HG02852 (cell line): ENCODE measurements at regions not wholly inside any gene's neighbourhood (a gene's known extent, or its start where the extent isn't known, plus 50 kb on each side); places are given as distances from the start of the nearest gene placed in this dataset.
"Not testable (repeated sequence)": the region's sequence is repeated elsewhere in the genome, so short reads cannot be mapped to it uniquely, and the experiment has no call there.

Experiments used
- ATAC-seq: cut with Tn5 transposase; IDR thresholded peaks from one replicate; pipeline ENCODE4 v1.9.1; 2021; ENCODE audit warnings: mild to moderate bottlenecking, moderate library complexity; ENCODE audit not compliant: unreplicated experiment

DNA sequence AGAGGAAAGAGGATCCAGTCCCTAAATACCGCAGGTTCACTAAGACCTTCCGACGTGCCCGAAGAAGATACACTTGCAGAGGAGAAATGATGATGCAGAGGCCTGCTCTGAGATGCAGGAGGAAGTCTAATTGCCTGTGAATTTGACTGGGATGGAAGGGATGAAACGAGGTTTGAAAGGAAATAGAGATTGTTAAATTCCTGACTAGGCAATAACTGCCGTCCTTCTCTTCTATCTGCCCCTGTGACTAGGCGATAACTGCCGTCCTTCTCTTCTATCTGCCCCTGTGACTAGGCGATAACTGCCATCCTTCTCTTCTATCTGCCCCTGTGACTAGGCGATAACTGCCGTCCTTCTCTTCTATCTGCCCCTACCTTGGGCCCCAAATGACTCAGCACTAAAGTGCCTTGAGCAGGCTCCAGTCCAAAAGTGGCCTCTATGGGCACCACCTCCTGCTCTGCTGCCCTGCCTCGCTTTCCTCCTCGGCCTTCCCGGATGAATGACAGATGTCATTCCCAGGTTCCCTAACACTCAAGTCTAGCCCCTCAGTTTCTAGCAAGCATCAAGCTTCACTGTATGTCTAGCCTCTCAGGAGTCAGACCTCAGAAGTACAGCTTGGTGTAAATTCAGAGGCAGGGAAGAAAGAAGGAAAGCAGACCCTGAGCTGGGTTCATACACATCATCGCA is 189.1 kb downstream of the FOXD4L6 start:
- not testable (repeated sequence) for ATAC-seq

DNA sequence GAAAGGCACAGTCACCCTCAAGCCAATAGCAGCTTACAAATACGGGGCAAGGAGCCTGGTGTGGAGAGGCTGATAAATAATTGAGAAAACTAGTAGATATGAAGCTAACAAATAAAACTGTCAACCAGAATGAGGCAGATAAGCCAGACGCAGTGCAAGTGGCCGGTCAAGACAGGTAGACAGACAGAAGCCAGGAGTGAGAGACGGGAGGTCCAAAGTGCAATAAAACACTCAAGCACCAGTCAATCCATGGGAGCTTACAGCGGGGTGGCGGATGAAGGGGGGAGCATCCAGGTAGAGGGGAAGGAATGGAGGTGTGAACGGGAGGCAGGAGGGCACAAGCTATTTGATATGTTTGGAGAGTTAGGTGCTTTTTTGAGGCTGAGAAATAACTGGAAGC is 193.1 kb downstream of the FOXD4L6 start:
- ATAC-seq, result no peak

DNA sequence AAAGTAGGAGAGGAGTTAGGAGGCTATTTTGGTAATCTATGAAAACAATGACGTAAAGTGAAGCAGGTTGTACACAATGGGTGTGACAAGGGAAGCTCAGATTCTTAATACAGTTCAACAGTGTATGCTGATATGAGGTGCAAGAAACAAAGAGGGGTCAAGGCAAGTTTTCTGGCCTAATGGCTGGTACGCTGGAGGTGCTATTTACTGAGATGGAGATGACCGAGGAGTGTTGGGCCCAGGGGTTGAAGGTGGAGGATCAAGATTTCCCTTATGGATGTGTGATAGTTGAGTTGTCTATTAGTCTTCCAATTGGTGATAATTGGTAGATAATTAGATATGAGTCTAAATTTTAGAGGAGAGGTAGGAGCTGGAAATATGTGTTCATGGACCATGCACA is 194.0 kb downstream of the FOXD4L6 start:
- ATAC-seq, result not testable (repeated sequence)

DNA sequence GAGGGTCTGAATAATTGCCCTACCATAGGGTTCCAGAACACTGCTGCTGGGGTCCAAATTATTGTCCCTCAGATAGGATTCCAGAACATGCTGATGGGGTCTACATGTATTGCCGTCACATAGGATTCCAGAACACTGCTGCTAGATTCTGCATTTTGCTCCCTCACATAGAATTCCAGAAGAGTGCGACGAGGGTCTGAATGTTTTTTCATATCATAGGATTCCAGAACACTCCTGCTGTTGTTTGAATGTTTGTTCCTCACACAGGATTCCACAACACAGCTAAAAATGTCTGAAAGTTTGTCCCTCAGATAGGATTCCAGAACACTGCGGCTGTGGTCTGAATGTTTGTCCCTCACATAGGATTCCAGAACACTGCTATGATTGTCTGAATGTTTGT is 198.1 kb downstream of the FOXD4L6 start:
- ATAC-seq, result not testable (repeated sequence)

DNA sequence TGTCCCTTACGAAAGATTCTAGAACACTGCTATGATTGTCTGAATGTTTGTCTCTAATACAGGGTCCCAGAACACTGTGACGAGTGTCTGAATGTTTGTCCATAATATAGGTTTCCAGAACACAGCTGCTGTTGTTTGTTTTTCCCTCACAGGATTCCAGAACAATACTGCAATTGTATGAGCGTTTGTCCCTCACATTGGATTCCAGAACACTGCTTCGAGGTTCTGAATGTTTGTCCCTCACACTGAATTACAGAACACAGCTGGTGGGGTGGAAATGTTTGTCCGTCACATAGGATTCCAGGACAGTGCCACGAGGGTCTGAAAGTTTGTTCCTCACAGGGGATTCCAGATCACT is 199.0 kb downstream of the FOXD4L6 start:
- not testable (repeated sequence) for ATAC-seq

DNA sequence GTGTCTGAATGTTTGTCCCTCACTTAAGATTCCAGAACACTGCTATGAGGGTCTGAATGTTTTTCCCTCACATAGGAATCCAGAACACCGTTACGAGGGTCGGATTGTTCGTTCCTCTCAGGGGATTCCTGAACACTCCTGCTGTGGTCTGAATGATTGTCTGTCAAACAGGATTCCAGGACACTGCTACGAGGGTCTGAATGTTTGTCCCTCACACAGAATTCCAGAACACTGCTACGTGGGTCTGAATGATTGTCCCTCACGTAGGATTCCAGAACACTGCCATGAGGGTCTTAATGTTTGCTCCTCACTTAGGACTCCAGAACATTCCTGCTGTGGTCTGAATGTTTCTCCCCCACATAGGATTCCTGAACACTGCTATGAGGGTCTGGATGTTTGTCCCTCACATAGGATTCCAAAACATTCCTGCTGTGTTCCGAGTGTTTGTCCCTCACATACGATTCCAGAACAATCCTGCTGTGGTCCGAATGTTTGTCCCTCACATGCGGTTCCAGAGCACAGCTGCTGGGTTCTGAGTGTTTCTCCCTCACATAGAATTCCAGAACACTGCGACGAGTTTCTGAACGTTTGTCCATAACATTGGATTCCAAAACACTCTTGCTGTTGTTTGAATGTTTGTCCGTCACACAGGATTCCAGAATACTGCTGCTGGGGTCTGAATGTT is 199.5 kb downstream of the FOXD4L6 start:
- no peak for ATAC-seq

DNA sequence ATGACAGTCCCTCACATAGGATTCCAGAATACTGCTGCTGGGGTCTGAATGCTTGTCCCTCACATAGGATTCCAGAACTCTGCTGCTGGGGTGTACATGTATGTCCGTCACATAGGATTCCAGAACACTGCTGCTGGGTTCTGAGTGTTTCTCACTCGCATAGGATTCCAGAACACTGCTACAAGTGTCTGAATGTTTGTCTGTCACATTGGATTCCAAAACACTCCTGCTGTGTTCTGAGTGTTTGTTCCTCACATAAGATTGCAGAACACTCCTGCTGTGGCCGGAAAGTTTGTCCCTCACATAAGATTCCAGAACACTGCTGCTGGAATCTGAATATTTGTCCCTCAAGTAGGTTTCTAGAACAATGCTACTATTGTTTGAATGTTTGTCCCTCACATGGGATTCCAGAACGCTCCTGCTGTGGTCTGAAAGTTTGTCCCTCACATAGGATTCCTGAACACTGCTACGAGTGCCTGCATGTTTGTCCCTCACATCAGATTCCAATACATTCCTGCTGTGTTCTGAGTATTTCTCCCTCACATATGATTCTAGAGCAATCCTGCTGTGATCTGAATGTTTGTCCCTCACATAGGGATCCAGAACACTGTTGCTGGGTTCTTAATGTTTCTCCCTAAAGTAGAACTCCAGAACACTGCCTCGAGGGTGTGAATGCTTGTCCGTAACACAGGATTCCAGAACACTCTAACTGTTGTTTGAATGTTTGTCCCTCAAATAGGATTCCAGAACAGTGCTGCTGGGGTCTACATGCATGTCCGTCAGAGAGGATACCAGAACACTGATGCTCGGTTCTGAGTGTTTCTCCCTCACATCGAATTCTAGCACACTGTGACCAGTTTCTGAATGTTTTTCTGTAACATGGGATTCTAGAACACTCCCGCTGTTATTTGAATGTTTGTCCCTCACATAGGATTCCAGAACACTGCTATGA is 200.4 kb downstream of the FOXD4L6 start:
- no peak for ATAC-seq

DNA sequence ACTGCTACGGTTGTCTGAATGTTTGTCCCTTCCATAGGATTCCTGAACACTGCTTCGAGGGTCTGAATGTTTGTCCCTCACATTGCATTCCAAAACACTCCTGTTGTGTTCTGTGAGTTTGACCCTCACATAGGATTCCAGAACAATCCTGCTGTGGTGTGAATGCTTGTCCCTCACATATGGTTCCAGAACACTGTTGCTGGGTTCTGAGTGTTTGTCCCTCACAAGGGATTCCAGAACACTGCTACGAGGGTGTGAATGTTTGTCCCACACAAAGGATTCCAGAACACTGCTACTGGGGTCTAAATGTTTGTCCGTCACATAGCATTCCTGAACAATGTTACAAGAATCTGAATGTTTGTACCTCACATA is 201.2 kb downstream of the FOXD4L6 start:
- no peak for ATAC-seq

DNA sequence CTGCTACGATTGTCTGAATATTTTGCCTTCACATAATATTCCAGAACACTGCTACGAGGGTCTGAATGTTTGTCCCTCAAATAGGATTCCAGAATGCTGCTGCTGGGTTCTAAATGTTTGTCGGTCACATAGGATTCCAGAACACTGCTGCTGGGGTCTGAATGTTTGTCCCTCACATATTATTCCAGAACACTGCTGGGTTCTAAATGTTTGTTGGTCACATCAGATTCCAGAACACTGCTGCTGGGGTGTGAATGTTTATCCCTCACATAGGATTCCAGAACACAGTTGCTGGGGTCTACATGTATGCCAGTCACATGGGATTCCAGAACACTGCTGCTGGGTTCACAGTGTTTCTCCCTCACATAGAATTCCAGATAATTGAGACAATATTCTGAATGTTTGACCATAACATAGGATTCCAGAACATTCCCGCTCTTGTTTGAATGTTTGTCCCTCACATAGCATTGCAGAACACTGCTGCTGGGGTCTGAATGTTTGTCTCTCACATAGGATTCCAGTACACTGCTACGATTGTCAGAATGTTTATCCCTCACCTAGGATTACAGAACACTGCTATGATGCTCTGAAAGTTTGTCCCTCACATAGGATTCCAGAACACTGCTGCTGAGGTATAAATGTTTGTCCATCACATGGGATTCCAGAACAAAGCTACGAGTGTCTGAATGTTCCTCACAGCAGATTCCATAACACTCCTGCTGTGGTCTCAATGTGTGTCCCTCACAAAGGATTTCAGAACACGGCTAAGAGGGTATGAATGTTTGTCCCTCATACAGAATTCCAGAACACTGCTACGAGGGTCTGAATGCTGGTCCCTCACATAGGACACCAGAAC is 201.8 kb downstream of the FOXD4L6 start:
- no peak for ATAC-seq

DNA sequence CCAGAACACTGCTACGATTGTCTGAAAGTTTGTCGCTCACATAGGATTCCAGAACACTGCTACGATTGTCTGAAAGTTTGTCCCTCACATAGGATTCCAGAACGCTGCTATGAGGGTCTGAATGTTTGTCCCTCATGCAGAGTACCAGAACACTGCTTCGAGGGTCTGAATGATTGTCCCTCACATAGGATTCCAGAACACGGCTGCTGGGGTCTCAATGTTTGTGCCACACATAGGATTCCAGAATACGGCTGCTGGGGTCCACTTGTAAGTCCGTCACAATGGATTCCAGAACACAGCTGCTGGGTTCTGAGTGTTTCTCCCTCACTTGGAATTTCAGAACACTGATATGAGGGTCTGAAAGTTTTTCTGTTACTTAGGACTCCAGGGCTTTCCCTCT is 203.3 kb downstream of the FOXD4L6 start:
- no peak for ATAC-seq

DNA sequence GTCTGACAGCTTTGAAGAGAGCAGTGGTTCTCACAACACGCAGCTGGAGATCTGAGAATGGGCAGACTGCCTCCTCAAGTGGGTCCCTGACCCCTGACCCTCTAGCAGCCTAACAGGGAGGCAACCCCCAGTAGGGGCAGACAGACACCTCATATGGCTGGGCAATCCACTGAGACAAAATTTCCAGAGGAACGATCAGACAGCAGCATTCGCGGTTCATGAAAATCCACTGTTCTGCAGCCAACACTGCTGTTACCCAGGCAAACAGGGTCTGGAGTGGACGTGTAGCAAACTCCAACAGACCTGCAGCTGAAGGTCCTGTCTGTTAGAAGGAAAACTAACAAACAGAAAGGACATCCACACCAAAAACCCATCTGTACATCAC is 212.1 kb downstream of the FOXD4L6 start:
- not testable (repeated sequence) for ATAC-seq

DNA sequence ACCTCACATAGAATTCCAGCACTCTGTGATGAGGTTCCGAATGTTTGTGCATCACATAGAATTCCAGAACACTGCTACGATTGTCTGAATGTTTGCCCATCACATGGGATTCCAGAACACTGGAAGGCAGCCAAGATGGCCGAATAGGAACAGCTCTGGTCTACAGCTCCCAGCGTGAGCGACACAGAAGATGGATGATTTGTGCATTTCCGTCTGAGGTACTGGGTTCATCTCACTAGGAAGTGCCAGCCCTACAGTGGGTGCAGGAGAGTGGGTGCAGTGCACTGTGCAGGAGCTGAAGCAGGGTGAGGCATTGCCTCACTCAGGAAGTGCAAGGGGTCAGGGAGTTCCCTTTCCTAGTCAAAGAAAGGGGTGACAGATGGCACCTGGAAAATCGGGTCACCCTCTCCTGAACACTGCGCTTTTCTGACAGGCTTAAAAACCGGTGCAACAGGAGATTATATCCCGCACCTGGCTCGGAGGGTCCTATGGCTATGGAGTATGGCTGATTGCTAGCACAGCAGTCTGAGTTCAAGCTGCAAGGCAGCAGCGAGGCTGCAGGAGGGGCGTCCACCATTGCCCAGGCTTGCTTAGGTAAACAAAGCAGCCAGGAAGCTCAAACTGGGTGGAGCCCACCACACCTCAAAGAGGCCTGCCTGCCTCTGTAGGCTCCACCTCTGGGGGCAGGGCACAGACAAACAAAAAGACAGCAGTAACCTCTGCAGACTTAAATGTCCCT is 212.7 kb downstream of the FOXD4L6 start:
- ATAC-seq, result not testable (repeated sequence)

DNA sequence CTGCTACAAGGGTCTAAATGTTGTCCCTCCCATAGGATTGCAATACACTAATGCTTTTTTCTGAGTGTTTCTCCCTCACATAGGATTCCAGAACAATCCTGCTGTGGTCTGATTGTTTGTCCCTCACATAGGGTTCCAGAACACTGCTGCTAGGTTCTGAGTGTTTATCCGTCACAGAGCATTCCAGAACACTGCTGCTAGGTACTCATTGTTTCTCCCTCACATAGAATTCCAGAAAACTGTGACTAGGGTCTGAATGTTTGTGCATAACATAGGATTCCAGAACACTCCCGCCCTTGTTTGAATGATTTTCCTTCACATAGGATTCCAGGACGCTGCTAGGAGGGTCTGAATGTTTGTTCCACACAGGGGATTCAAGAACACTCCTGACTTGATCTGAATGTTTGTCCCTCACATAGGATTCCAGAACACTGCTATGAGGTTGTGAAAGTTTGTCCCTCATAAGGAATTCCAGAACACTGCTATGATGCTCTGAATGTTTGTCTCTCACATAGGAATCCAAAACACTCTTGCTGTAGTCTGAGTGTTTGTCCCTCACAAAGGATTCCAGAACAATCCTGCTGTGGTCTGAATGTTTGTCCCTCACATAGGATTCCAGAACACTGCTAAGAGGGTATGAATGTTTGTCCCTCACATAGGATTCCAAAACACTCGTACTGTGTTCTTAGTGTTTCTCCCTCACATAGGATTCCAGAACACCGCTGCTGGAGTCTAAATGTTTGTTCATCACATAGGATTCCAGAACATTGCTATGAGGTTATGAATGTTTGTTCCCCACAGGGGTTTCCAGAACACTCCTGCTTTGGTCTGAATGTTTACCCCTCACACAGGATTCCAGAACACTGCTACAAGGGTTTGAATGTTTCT is 213.5 kb downstream of the FOXD4L6 start:
- no peak for ATAC-seq

DNA sequence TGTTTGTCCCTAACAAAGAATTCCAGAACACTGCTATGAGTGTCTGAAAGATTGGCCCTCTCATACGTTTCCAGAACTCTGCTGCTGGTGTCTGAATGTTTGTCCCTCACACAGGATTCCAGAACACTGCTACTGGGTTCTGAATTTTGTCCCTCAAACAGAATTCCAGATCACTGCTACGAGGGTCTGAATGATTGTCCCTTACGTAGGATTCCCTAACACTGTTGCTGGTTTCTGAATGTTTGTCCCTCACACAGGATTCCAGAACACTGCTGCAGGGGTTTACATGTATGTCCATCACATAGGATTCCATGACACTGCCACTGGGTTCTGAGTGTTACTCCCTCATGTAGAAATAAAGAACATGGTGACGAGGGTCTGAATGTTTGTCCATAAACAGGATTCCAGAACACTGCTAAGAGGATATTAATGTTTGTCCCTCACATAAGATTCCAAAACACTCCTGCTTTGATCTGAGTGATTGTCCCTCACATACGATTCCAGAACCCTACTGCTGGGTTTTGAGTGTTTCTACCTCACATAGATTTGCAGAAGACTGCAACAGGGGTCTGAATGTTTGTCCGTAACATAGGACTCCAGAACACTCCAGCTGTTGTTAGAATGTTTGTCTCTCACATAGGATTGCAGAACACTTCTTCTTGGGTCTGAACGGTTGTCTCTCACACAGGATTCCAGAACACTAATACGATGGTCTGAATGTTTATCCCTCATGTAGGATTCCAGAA is 214.4 kb downstream of the FOXD4L6 start:
- ATAC-seq, result no peak

DNA sequence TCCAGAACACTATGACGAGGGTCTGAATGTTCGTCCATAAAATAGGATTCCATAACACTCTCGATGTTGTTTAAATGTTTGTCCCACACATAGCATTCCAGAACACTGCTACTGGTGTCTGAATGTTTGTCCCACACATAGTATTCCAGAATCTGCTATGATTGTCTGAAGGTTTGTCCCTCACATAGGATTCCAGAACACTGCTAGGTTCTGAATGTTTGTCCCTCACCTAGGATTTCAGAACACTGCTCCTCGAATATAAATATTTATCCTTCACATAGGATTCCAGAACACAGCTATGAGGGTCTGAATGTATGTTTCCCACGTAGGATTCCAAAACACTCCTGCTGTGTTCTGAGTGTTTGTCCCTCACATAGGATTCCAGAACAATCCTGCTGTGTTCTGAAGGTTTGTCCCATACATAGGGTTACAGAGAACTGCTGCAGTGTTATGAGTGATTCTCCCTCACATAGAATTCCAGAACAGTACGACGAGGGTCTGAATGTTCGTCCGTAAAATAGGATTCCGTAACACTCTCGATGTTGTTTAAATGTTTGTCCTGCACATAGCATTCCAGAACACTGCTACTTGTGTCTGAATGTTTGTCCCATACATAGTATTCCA is 215.3 kb downstream of the FOXD4L6 start:
- no peak for ATAC-seq

DNA sequence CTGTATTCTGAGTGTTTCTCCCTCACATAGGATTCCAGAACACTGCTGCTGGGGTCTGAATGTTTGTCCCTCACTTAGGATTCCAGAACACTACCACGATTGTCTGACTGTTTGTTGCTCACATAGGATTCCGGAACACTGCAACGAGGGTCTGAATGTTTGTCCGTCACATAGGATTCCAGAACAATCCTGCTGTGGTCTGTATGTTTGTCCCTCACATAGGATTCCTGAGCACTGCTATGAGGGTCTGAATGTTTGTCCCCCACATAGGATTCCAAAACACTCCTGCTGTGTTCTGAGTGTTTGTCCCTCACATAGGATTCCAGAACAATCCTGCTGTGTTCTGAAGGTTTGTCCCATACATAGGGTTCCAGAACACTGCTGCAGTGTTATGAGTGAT is 215.8 kb downstream of the FOXD4L6 start:
- ATAC-seq, result not testable (repeated sequence)

DNA sequence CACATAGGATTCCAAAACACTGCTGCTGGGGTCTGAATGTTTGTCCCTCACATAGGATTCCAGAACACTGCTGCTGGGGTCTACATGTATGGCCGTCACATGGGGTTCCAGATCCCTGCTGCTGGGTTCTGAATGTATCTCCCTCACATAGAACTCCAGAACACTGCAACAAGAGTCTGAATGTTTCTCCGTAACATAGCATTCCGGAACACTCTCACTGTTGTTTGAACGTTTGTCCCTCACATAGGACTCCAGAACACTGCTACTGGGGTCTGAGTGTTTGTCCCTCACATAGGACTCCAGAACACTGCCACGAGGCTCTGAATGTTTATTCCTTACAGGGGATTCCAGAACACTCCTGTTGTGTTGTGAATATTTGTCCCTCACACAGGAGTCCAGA is 216.8 kb downstream of the FOXD4L6 start:
- no peak for ATAC-seq

DNA sequence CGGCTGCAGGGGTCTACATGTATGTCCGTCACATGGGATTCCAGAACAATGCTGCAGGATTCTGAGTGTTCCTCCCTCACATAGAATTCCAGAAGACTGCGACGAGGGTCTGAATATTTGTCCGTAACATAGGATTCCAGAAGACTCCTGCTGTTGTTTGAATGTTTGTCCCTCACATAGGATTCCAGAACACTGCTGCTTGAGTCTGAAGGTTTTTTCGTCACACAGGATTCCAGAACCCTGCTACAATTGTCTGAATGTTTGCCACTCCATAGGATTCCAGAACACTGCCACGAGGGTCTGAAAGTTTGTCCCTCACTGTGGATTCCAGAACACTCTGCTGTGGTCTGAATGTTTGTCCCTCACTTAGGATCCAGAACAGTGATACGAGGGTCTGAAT is 217.5 kb downstream of the FOXD4L6 start:
- ATAC-seq, result not testable (repeated sequence)
